Heart left ventricle (tissue), 16 donors: ENCODE measurements at regions not wholly inside any gene's neighbourhood (a gene's known extent, or its start where the extent isn't known, plus 50 kb on each side); places are given as distances from the start of the nearest gene placed in this dataset.

Experiments used
- ATAC-seq, 4 donors: fragments of 200-7000 bp; cut with Tn5 transposase; one replicate each; pipeline ENCODE4 v1.9.1; 2020 to 2022; ENCODE audit warnings: moderate library complexity in 4 of 4, mild to moderate bottlenecking in 3 of 4, moderate number of reproducible peaks in 1 of 4
- DNase-seq, 5 donors: peaks; one replicate each; pipeline ENCODE4 v3.0.0-alpha.2; 2020
- H3K27ac ChIP-seq, 12 donors: fragments of 200-600 bp; sonication (generic) in 4 of 12; one replicate each; pipeline versions ENCODE4 v1.5.0 to v1.8.0; 2016 to 2022; ENCODE audit warnings: mild to moderate bottlenecking in 2 of 12
- H3K27me3 ChIP-seq, 9 donors: fragments of 200-600 bp; sonication (generic) in 2 of 9; one replicate each; pipeline versions ENCODE4 v1.5.1 to v1.8.0; 2016 to 2022; ENCODE audit warnings: mild to moderate bottlenecking in 3 of 9
- H3K36me3 ChIP-seq, 9 donors: fragments of 200-600 bp; sonication (generic) in 2 of 9; one replicate each; pipeline versions ENCODE4 v1.5.0 to v1.8.0; 2018 to 2022; ENCODE audit warnings: mild to moderate bottlenecking in 2 of 9
- H3K4me1 ChIP-seq, 12 donors: fragments of 200-600 bp; sonication (generic) in 4 of 12; one replicate each; pipeline versions ENCODE4 v1.5.0 to v1.8.0; 2016 to 2022; ENCODE audit warnings: mild to moderate bottlenecking in 3 of 12
- H3K4me3 ChIP-seq, 12 donors: fragments of 200-600 bp; sonication (generic) in 4 of 12; one replicate each; pipeline versions ENCODE4 v1.5.0 to v1.8.0; 2017 to 2022; ENCODE audit warnings: mild to moderate bottlenecking in 9 of 12, moderate library complexity in 4 of 12
- H3K9me3 ChIP-seq, 12 donors: fragments of 200-600 bp; sonication (generic) in 4 of 12; one replicate each; pipeline versions ENCODE4 v1.5.0 to v1.8.0; 2016 to 2022; ENCODE audit warnings: mild to moderate bottlenecking in 1 of 12
- CTCF ChIP-seq, 12 donors: fragments of 200-600 bp; sonication (generic) in 4 of 12; IDR thresholded peaks; one replicate each; pipeline versions ENCODE4 v1.5.0 to v1.8.0; 2018 to 2022; ENCODE audit warnings: antibody characterized with exemption in 12 of 12, mild to moderate bottlenecking in 5 of 12
- POLR2A ChIP-seq, 2 donors: fragments of 450-650 bp; IDR thresholded peaks; one replicate each; pipeline ENCODE4 v1.6.1; 2017; ENCODE audit warnings: antibody characterized with exemption in 2 of 2, mild to moderate bottlenecking in 2 of 2, moderate library complexity in 2 of 2
- whole genome bisulfite sequencing, 4 donors: extraction: QIAGEN DNeasy Blood & Tissue Kit in 2 of 4; methylation state at CpG; one replicate each; pipeline versions ENCODE4 v1.1.5 to v1.1.7; 2013 to 2018; 5-methylcytosine and 5-hydroxymethylcytosine counted together
- intact Hi-C, 10 donors: fragments of 100-400 bp; cut with DNase I; formaldehyde crosslinking; loops; one replicate each; pipeline versions ENCODE4 v1.11.1 to v1.14.2; 2022
- donor health status: ischemic (EF 13 %, LVEDD 7.1; RV severe dilation, severe dysfunction).
- donor health status: healthy with polysubstance abuse.
- donor health status: DM: no; HTN: yes; CAD: no.
- donor health status: DM: no; HTN: no; CAD: no.
- donor health status: ischemic (EF 25% LVEDD 6.9; RV normal size, moderate dysfunction).
- donor health status: ischemic (EF 25% LVEDD 5.7; RV mildly dilated, moderate dysfunction).
- donor health status: healthy.
- donor health status: DM: yes; HTN: yes; CAD: no.
- donor health status: ischemic (EF 35%, LVEDD 5.7; RV mildly dilated, moderate dysfunction).
- donor health status: nonischemic (EF 11% LVEDD 7.7; RV severe dilation, severe dysfunction).
- donor health status: DM: yes; HTN: yes; CAD: no.
- donor health status: PGD.
- donor health status: ischemic (EF 29% LVEDD 5.4; RV normal size, mild dysfunction).
- donor health status: nonischemic (EF 23%, LVEDD 6.1; RV moderate dilation, normal function).

- no peak overlapping the region for H3K27ac ChIP-seq
- peaks cover 0 to 5% (median 0%) of the 10 kb centered on the region in 12 donors for H3K9me3 ChIP-seq
- WGBS, 4 donors: 60 to 65% (median 64%) methylated on average over 5 of the region's 5 CpGs
- H3K4me3 ChIP-seq: no peak overlapping the region
- no peaks in the 10 kb centered on the region for H3K36me3 ChIP-seq
- ATAC-seq: no peak
- H3K27me3 ChIP-seq: no peaks in the 10 kb centered on the region
- no peak for TF ChIP-seq POLR2A (IDR thresholded peaks at IDR 0.05)
- TF ChIP-seq CTCF (IDR thresholded peaks at IDR 0.05): no peak
- intact Hi-C loops: no loop called here
- no peaks in the 10 kb centered on the region for H3K4me1 ChIP-seq
- DNase-seq: no peak
These were observed 313.0 kb upstream of the SLC39A10 start for GRCh38 chr2:195343942-195344530.

DNA sequence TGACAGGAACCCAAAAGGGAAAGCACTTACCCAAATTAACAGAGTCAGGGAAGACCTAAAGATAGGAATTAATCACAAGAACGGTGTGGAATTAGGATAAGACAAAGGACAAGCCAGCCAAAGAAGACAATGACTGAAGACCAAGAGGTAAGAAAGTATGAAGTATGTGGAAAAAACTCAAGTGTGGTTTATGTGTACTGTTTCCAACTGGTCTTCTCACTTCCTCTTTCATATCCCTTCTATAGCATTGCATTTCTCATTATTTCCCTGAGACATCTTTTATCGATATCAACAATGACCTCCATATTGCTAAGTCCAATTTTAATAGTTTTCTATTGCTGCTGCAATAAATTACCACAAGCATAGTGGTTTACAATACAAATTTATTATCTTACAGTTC lies 313.5 kb upstream of the SLC39A10 start:
- H3K4me1 ChIP-seq: no peaks in the 10 kb centered on the region
- DNase-seq (no peak), ATAC-seq (no peak)
- intact Hi-C loops: no loop called here
- no peaks in the 10 kb centered on the region for H3K36me3 ChIP-seq
- 83 to 90% (median 85%) methylated on average over 2 of the region's 2 CpGs for WGBS, 4 donors
- no peak for TF ChIP-seq POLR2A (IDR thresholded peaks at IDR 0.05)
- no peak for TF ChIP-seq CTCF (IDR thresholded peaks at IDR 0.05)
- H3K27ac ChIP-seq: no peak overlapping the region
- no peak overlapping the region for H3K4me3 ChIP-seq
- peaks cover 0 to 5% (median 0%) of the 10 kb centered on the region in 12 donors for H3K9me3 ChIP-seq
- no peaks in the 10 kb centered on the region for H3K27me3 ChIP-seq

- no peak overlapping the region for H3K4me3 ChIP-seq
- no peaks in the 10 kb centered on the region for H3K27me3 ChIP-seq
- ATAC-seq: no peak
- no peaks in the 10 kb centered on the region for H3K36me3 ChIP-seq
- TF ChIP-seq CTCF (IDR thresholded peaks at IDR 0.05) (no peak), POLR2A (IDR thresholded peaks at IDR 0.05) (no peak)
- 75 to 83% (median 77%) methylated on average over 4 of the region's 4 CpGs for WGBS, 4 donors
- no peak for DNase-seq
- H3K4me1 ChIP-seq: no peaks in the 10 kb centered on the region
- intact Hi-C loops: no loop called here
- H3K27ac ChIP-seq: no peak overlapping the region
- no peaks in the 10 kb centered on the region for H3K9me3 ChIP-seq
These were observed 315.0 kb upstream of the SLC39A10 start for GRCh38 chr2:195342061-195342460.

GRCh38 chr2:195338856-195339255 lies 318.2 kb upstream of the SLC39A10 start:
- intact Hi-C loops: no loop called here
- H3K27me3 ChIP-seq: no peaks in the 10 kb centered on the region
- TF ChIP-seq CTCF (IDR thresholded peaks at IDR 0.05) (no peak), POLR2A (IDR thresholded peaks at IDR 0.05) (no peak)
- no peaks in the 10 kb centered on the region for H3K4me1 ChIP-seq
- H3K36me3 ChIP-seq: no peaks in the 10 kb centered on the region
- no peaks in the 10 kb centered on the region for H3K9me3 ChIP-seq
- no peak overlapping the region for H3K4me3 ChIP-seq
- no peak for DNase-seq
- WGBS, 4 donors: 98 to 100% (median 100%) methylated on average over 1 of the region's 1 CpG
- ATAC-seq: no peak
- no peak overlapping the region for H3K27ac ChIP-seq
